DND-41 (cell line): ENCODE measurements at regions not wholly inside any gene's neighbourhood (a gene's known extent, or its start where the extent isn't known, plus 50 kb on each side); places are given as distances from the start of the nearest gene placed in this dataset.
A peak's percentile ranks its signal among the peaks of the same experiment; 100 is the strongest.

Source experiments
- ATAC-seq: fragments of 200-7000 bp; cut with Tn5 transposase; 3 replicates; pipeline ENCODE4 v1.9.1; 2021; ENCODE audit warnings: low read depth; ENCODE audit not compliant: insufficient read depth
- DNase-seq: peaks from one replicate; pipeline ENCODE4 v3.0.0-alpha.2; 2020
- H2AFZ ChIP-seq: 2 replicates; pipeline ENCODE4 v1.6.0; 2012; ENCODE audit warnings: low read depth, low read length
- H3K27ac ChIP-seq: 2 replicates; pipeline ENCODE4 v1.5.1; 2012; ENCODE audit warnings: low read length, inconsistent platforms
- H3K27me3 ChIP-seq: fragments of 200-600 bp; sonication (generic); 2 replicates; pipeline ENCODE4 v1.6.0; 2012; ENCODE audit warnings: low read length, mild to moderate bottlenecking, inconsistent platforms; ENCODE audit not compliant: insufficient read depth, poor library complexity
- H3K36me3 ChIP-seq: 2 replicates; pipeline ENCODE4 v1.5.1; 2012; ENCODE audit warnings: low read length, inconsistent platforms; ENCODE audit not compliant: insufficient read depth
- H3K4me1 ChIP-seq: 2 replicates; pipeline ENCODE4 v1.5.1; 2012; ENCODE audit warnings: mild to moderate bottlenecking, low read length; ENCODE audit not compliant: insufficient read depth
- H3K4me2 ChIP-seq: 2 replicates; pipeline ENCODE4 v1.6.0; 2012; ENCODE audit warnings: mild to moderate bottlenecking, moderate library complexity, low read length, inconsistent platforms; ENCODE audit not compliant: insufficient read depth
- H3K4me3 ChIP-seq, 2 experiments: fragments of 200-600 bp in 1 of 2; shearing (Covaris generic) in 1 of 2; 2 replicates each; pipeline ENCODE4 v1.5.1; 2012 to 2016; ENCODE audit warnings: inconsistent platforms in 2 of 2, low read length in 2 of 2, mild to moderate bottlenecking in 2 of 2, low read depth in 1 of 2, moderate library complexity in 1 of 2
- H3K79me2 ChIP-seq: 2 replicates; pipeline ENCODE4 v1.6.0; 2012; ENCODE audit warnings: low read length, inconsistent platforms; ENCODE audit not compliant: insufficient read depth
- H3K9ac ChIP-seq: 2 replicates; pipeline ENCODE4 v1.6.0; 2012; ENCODE audit warnings: low read depth, mild to moderate bottlenecking, inconsistent platforms, low read length, moderate library complexity
- H3K9me3 ChIP-seq: 2 replicates; pipeline ENCODE4 v1.5.1; 2012; ENCODE audit warnings: low read length, moderate library complexity, mild to moderate bottlenecking, inconsistent platforms; ENCODE audit not compliant: insufficient read depth, severe bottlenecking
- H4K20me1 ChIP-seq: 2 replicates; pipeline ENCODE4 v1.6.0; 2012; ENCODE audit warnings: low read length; ENCODE audit not compliant: insufficient read depth
- EZH2 ChIP-seq: IDR thresholded peaks from 3 replicates; pipeline ENCODE4 v1.6.1; 2012; ENCODE audit warnings: borderline replicate concordance, low read depth, mild to moderate bottlenecking, moderate library complexity, low read length, inconsistent platforms; ENCODE audit not compliant: severe bottlenecking
- TF ChIP-seq, protein P1 (sequence below): IDR thresholded peaks from 2 replicates; pipeline ENCODE4 v1.5.1; 2012; ENCODE audit warnings: borderline replicate concordance, low read length, moderate library complexity, mild to moderate bottlenecking; ENCODE audit not compliant: poor library complexity, severe bottlenecking; ENCODE audit errors: extremely low read depth

DNA sequence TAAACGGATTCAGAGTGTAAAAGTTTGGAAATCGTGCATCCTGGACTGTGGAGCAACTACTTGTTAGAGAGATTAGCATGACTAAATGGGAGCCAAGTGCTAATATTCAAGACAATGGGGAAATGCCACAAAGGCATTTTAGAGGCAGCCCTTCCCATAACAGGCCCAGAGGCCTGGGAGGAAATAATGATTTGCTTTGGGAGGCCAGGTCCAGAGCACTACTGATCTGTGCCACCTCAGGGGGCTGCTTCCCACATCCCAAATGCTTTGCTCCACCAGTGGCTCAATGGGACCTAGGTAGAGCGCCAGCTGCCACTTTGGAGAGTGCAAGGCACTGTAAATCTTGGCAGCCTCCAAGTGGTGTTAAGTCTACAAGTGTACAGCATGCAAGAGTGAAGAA lies 91.9 kb upstream of the HSF2 start:
- Histone ChIP-seq H3K9ac (no peak overlapping the region), H3K9me3 (no peaks in the 10 kb centered on the region), H3K27me3 (no peaks in the 10 kb centered on the region), H4K20me1 (no peaks in the 10 kb centered on the region), H3K4me3 (no peak overlapping the region), H3K4me2 (no peak overlapping the region), H3K79me2 (no peaks in the 10 kb centered on the region), H3K4me1 (no peaks in the 10 kb centered on the region), H3K27ac (no peak overlapping the region), H2AFZ (no peak overlapping the region), H3K36me3 (no peaks in the 10 kb centered on the region)
- ATAC-seq (no peak), DNase-seq (no peak)
- TF ChIP-seq, protein P1, sequence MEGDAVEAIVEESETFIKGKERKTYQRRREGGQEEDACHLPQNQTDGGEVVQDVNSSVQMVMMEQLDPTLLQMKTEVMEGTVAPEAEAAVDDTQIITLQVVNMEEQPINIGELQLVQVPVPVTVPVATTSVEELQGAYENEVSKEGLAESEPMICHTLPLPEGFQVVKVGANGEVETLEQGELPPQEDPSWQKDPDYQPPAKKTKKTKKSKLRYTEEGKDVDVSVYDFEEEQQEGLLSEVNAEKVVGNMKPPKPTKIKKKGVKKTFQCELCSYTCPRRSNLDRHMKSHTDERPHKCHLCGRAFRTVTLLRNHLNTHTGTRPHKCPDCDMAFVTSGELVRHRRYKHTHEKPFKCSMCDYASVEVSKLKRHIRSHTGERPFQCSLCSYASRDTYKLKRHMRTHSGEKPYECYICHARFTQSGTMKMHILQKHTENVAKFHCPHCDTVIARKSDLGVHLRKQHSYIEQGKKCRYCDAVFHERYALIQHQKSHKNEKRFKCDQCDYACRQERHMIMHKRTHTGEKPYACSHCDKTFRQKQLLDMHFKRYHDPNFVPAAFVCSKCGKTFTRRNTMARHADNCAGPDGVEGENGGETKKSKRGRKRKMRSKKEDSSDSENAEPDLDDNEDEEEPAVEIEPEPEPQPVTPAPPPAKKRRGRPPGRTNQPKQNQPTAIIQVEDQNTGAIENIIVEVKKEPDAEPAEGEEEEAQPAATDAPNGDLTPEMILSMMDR = no peak
- TF ChIP-seq EZH2 = no peak

DNA sequence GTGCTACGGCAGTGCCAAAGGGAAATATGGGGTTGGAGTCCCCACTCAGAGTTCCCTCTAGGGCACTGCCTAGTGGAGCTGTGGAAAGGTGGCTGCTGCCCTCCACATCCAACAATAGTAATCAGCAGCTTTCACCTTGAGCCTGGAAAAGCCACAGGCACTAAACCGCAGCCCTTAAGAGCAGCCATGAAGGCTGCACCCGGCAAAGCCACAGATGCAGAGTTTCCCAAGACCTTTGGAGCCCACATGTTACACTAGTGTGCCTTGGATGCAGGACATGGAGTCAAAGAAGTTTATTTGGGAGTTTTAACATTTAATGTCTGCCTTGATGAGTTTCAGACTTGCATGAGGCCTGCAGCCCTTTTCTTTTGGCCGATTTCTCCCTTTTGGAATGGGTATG lies 91.4 kb upstream of the HSF2 start:
- DNase-seq = no peak
- Histone ChIP-seq H3K4me2 (no peak overlapping the region), H2AFZ (no peak overlapping the region), H3K79me2 (no peaks in the 10 kb centered on the region), H3K27me3 (no peaks in the 10 kb centered on the region), H3K9ac (no peak overlapping the region), H4K20me1 (no peaks in the 10 kb centered on the region), H3K36me3 (no peaks in the 10 kb centered on the region), H3K4me1 (no peaks in the 10 kb centered on the region), H3K27ac (no peak overlapping the region), H3K4me3 (no peak overlapping the region), H3K9me3 (no peaks in the 10 kb centered on the region)
- no peak for TF ChIP-seq EZH2
- TF ChIP-seq, protein P1 = no peak
- no peak for ATAC-seq

DNA sequence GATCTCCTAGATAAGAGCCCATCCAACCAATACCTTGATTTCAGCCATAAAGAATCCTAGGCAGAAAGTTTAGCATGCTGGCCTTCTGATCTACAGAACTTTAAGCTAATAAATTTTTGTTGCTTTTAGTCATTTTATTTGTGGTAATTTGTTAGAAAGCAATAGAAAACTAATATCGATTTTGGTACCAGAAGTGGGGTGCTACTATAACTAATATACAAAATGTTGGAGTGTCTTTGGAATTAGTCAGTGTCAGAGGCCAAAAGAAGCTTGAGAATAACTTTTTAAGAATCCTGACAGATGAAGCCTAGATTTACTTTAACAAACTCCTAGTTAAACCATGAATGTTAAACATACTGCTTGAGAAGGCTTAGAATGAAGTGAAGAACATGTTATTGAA lies 83.6 kb upstream of the HSF2 start:
- Histone ChIP-seq H3K4me2 (no peak overlapping the region), H3K36me3 (no peaks in the 10 kb centered on the region), H3K27ac (no peak overlapping the region), H3K9me3 (peaks cover 3% of the 10 kb centered on the region), H2AFZ (no peak overlapping the region), H4K20me1 (no peaks in the 10 kb centered on the region), H3K9ac (no peak overlapping the region), H3K4me3 (no peak overlapping the region), H3K27me3 (no peaks in the 10 kb centered on the region), H3K4me1 (no peaks in the 10 kb centered on the region), H3K79me2 (no peaks in the 10 kb centered on the region)
- no peak for TF ChIP-seq EZH2
- TF ChIP-seq, protein P1 = no peak
- DNase-seq = no peak
- no peak for ATAC-seq

DNA sequence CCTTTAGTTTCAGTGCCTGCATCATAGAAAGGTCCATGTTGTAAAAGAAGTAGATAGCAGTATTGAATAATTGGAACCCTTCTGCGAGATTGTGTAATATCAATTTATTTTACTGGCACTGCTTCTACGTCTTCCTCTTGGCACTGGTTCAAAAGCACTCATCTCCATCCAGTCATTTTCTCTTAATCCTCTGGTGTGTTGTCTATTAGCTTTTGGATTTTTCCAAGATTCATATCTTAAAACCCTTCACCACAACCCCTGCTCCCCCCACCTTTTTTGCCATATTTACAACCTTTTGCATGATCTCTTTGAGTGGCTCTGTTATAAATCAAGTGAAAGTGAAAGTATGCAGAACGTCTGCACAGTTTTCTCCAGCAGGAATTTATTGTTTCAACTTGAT lies 76.6 kb upstream of the HSF2 start:
- ATAC-seq (peak; percentile 89), DNase-seq (no peak)
- H3K4me3 ChIP-seq = peak overlapping the region; percentile 8 to 55; a peak in 3 of 4 replicates
- H3K27me3 ChIP-seq = no peaks in the 10 kb centered on the region
- H3K79me2 ChIP-seq = no peaks in the 10 kb centered on the region
- H3K4me1 ChIP-seq = peaks cover 18% of the 10 kb centered on the region
- peak overlapping the region; percentile 69 for H3K4me2 ChIP-seq
- H2AFZ ChIP-seq = peak overlapping the region; percentile 74
- peak overlapping the region; percentile 37 for H3K9ac ChIP-seq
- no peaks in the 10 kb centered on the region for H3K36me3 ChIP-seq
- TF ChIP-seq, protein P1 = no peak
- H4K20me1 ChIP-seq = no peaks in the 10 kb centered on the region
- peak overlapping the region; percentile 51; the same call in 1 of the 2 replicates for H3K27ac ChIP-seq
- no peaks in the 10 kb centered on the region for H3K9me3 ChIP-seq
